ENCODE measurements at regions not wholly inside any gene's neighbourhood (a gene's known extent, or its start where the extent isn't known, plus 50 kb on each side); places are given as distances from the start of the nearest gene placed in this dataset.

DNA sequence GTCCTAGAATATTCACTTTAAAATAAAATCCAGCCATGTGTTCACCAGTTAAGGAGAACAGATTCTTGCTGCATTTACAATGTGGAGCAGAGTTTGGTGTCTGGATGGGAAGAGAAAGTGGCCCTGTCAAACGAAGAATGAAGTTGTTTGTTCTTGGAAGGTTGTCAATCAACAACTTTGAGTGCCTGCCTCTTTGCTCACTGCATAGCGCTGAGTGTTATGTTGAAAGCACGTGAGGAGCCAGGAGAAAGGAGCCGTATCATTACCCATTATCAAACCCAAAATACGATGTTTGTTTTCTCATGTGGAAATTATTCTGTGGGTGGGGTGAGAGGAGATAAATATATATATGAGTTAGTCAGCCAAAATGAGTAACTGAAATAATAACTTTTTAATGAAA is 492.5 kb upstream of the POU3F3 start:
- Histone ChIP-seq H3K27ac (ENCODE audit: low read length) (no peak overlapping the region), H3K4me3 (ENCODE audit: low read length) (no peak overlapping the region), H3K4me2 (ENCODE audit: low read length) (no peak overlapping the region), H3K79me2 (replicated peaks; ENCODE audit: insufficient read depth, low read length) (no peaks in the 10 kb centered on the region), H3K9ac (ENCODE audit: low read length) (no peak overlapping the region), H3K9me2 (ENCODE audit: insufficient read depth, low read length) (no peaks in the 10 kb centered on the region), H3K9me3 (ENCODE audit: low read length) (no peaks in the 10 kb centered on the region), H2AFZ (ENCODE audit: low read depth, low read length) (no peak overlapping the region), H4K20me1 (ENCODE audit: insufficient read depth) (no peaks in the 10 kb centered on the region), H3K36me3 (ENCODE audit: insufficient read depth, low read length) (no peaks in the 10 kb centered on the region), H3F3A (ENCODE audit: insufficient read depth, low read length, poor library complexity, severe bottlenecking) (no peaks in the 10 kb centered on the region), H3K27me3 (ENCODE audit: insufficient read depth, low read depth, low read length) (no peaks in the 10 kb centered on the region)
- TF ChIP-seq, protein P1, sequence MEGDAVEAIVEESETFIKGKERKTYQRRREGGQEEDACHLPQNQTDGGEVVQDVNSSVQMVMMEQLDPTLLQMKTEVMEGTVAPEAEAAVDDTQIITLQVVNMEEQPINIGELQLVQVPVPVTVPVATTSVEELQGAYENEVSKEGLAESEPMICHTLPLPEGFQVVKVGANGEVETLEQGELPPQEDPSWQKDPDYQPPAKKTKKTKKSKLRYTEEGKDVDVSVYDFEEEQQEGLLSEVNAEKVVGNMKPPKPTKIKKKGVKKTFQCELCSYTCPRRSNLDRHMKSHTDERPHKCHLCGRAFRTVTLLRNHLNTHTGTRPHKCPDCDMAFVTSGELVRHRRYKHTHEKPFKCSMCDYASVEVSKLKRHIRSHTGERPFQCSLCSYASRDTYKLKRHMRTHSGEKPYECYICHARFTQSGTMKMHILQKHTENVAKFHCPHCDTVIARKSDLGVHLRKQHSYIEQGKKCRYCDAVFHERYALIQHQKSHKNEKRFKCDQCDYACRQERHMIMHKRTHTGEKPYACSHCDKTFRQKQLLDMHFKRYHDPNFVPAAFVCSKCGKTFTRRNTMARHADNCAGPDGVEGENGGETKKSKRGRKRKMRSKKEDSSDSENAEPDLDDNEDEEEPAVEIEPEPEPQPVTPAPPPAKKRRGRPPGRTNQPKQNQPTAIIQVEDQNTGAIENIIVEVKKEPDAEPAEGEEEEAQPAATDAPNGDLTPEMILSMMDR (IDR thresholded peaks at IDR 0.05; ENCODE audit: poor library complexity, severe bottlenecking): no peak
- TF ChIP-seq POLR2AphosphoS5 (IDR thresholded peaks at IDR 0.05): no peak
- TF ChIP-seq EP300 (conservative IDR thresholded peaks at IDR 0.05; ENCODE audit: poor library complexity, severe bottlenecking): no peak
- TF ChIP-seq TAF1 (IDR thresholded peaks at IDR 0.05; ENCODE audit: low read depth): no peak
- TF ChIP-seq MXI1 (conservative IDR thresholded peaks at IDR 0.05; ENCODE audit: poor library complexity, severe bottlenecking): no peak
- no peak for TF ChIP-seq RAD21 (conservative IDR thresholded peaks at IDR 0.05)
- TF ChIP-seq, protein P2, sequence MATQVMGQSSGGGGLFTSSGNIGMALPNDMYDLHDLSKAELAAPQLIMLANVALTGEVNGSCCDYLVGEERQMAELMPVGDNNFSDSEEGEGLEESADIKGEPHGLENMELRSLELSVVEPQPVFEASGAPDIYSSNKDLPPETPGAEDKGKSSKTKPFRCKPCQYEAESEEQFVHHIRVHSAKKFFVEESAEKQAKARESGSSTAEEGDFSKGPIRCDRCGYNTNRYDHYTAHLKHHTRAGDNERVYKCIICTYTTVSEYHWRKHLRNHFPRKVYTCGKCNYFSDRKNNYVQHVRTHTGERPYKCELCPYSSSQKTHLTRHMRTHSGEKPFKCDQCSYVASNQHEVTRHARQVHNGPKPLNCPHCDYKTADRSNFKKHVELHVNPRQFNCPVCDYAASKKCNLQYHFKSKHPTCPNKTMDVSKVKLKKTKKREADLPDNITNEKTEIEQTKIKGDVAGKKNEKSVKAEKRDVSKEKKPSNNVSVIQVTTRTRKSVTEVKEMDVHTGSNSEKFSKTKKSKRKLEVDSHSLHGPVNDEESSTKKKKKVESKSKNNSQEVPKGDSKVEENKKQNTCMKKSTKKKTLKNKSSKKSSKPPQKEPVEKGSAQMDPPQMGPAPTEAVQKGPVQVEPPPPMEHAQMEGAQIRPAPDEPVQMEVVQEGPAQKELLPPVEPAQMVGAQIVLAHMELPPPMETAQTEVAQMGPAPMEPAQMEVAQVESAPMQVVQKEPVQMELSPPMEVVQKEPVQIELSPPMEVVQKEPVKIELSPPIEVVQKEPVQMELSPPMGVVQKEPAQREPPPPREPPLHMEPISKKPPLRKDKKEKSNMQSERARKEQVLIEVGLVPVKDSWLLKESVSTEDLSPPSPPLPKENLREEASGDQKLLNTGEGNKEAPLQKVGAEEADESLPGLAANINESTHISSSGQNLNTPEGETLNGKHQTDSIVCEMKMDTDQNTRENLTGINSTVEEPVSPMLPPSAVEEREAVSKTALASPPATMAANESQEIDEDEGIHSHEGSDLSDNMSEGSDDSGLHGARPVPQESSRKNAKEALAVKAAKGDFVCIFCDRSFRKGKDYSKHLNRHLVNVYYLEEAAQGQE (IDR thresholded peaks at IDR 0.05; ENCODE audit: borderline replicate concordance): no peak
- TF ChIP-seq EZH2 (IDR thresholded peaks at IDR 0.05; ENCODE audit: borderline replicate concordance, insufficient read depth, low read length, poor library complexity, severe bottlenecking): no peak
- no peak for TF ChIP-seq SMC3 (conservative IDR thresholded peaks at IDR 0.05; ENCODE audit: poor library complexity)

DNA sequence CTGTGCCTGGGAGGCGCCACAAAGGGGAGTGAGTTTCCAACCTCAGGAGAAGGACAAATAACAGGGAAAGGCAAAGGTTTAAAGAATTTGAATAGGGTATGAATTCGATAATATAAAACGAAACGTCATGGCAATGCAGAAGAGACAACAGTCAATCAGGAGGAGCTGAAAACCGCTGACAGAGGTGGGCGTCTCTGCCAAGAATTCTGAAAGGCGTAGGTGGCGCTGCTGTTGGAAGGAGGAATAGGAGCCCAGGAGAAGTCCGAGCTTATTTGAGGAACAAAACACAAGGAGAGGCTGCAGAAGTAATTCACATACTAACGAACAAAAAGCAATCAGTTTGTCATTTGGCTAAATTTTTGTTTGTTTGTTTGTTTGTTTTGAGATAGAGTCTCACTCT is 485.8 kb upstream of the POU3F3 start:
- Histone ChIP-seq H3K4me2 (ENCODE audit: low read length) (no peak overlapping the region), H4K20me1 (ENCODE audit: insufficient read depth) (no peaks in the 10 kb centered on the region), H3K27me3 (ENCODE audit: insufficient read depth, low read depth, low read length) (no peaks in the 10 kb centered on the region), H3K79me2 (replicated peaks; ENCODE audit: insufficient read depth, low read length) (no peaks in the 10 kb centered on the region), H3K36me3 (ENCODE audit: insufficient read depth, low read length) (no peaks in the 10 kb centered on the region), H3K9me2 (ENCODE audit: insufficient read depth, low read length) (no peaks in the 10 kb centered on the region), H3K9me3 (ENCODE audit: low read length) (no peaks in the 10 kb centered on the region), H2AFZ (ENCODE audit: low read depth, low read length) (no peak overlapping the region), H3K4me3 (ENCODE audit: low read length) (no peak overlapping the region), H3K27ac (ENCODE audit: low read length) (no peak overlapping the region), H3F3A (ENCODE audit: insufficient read depth, low read length, poor library complexity, severe bottlenecking) (no peaks in the 10 kb centered on the region), H3K9ac (ENCODE audit: low read length) (no peak overlapping the region)
- TF ChIP-seq RAD21 (conservative IDR thresholded peaks at IDR 0.05): no peak
- TF ChIP-seq EP300 (conservative IDR thresholded peaks at IDR 0.05; ENCODE audit: poor library complexity, severe bottlenecking): no peak
- TF ChIP-seq SMC3 (conservative IDR thresholded peaks at IDR 0.05; ENCODE audit: poor library complexity): no peak
- no peak for TF ChIP-seq TAF1 (IDR thresholded peaks at IDR 0.05; ENCODE audit: low read depth)
- TF ChIP-seq, protein P1 (IDR thresholded peaks at IDR 0.05; ENCODE audit: poor library complexity, severe bottlenecking): no peak
- TF ChIP-seq EZH2 (IDR thresholded peaks at IDR 0.05; ENCODE audit: borderline replicate concordance, insufficient read depth, low read length, poor library complexity, severe bottlenecking): no peak
- no peak for TF ChIP-seq POLR2AphosphoS5 (IDR thresholded peaks at IDR 0.05)
- no peak for TF ChIP-seq MXI1 (conservative IDR thresholded peaks at IDR 0.05; ENCODE audit: poor library complexity, severe bottlenecking)
- TF ChIP-seq, protein P2 (IDR thresholded peaks at IDR 0.05; ENCODE audit: borderline replicate concordance): no peak
